GM11168 (cell line): ENCODE measurements at regions not wholly inside any gene's neighbourhood (a gene's known extent, or its start where the extent isn't known, plus 50 kb on each side); places are given as distances from the start of the nearest gene placed in this dataset.

Source experiments
- in situ Hi-C: fragments of 300-500 bp; cut with MboI; formaldehyde crosslinking; loops from one replicate; pipeline ENCODE4 v1.12.0; 2022; ENCODE audit warnings: low sequenced_read_pairs; ENCODE audit not compliant: unreplicated experiment

DNA sequence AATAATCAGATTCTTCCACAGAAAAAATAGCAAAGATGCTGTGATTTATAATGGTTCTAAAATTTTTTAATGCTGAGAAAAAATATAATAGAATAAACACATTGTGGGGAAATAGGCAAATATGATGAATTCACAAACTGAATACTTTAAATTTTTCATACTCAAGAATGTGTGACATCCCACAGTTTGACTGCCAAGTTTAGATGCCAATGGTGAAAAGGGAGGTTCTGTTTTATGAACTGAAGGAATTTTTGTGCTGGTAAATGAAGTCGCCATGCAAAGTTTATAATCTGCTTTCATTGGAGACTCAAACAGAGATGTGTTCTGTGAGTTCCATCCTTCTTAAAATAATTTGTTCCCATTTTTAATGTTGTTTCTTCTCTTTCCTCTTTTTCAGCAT is 367.5 kb upstream of the ADAMTS16 start:
- in situ Hi-C loops: no loop called here

DNA sequence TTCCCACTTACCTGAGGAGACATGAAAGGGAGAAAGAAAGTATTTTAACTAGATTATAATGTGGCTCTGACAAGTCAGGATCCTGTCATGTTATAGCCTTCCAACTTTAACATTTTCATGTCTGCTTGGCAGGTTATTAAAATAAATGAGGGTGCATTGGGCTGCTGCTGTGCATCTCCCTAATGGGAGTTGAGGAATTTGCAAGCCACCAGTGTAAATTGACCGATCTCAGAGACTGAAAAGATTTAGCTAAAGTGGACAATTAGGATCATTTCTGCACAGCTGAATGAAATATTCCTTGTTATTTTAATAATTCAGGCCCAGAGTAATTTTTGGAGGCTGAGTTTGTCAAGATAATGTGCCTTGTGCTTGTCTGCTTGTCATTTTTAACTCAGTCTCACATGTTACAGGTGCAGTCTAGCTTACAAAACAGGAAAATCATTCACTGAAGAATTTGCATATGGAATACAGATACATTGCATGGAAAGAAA is 366.3 kb upstream of the ADAMTS16 start:
- in situ Hi-C loops: no loop called here

DNA sequence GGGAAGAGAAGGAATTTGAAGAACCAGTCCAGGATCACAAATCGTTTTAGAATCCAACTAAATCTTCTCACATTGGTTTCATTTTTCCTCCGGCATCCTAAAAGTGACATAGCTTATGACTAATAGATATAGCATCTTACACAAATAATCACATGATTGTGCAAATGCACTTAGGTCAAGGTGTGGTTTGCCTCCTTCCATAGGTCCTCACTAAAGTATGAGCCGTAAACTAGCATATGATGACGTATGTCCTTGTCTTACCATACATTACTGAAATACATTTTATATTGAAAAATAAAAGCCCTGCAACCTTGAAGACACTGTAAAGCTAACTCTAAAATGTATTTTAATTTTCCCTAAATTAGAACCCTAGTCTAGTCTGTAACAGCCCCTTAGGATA is 362.7 kb upstream of the ADAMTS16 start:
- in situ Hi-C loops: no loop called here

DNA sequence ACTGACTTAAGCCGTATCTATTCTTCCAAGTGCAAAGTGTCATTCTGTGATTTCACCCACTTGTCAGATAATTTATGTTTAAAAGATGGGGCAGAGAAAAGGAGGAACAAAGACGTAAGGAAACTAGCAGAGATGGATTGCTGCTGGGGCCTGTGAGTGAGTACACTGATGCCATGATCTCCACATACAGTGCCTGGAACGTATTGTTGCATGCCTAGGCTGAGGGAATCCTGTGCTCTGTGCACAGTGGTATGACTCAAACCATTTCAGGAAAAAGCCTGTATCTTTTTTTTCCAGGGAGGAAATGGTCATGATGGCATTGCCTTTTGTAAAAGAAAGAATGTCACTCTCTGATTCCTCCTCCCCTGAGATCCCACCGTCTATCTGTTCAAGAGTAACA is 359.5 kb upstream of the ADAMTS16 start:
- in situ Hi-C loops: no loop called here

DNA sequence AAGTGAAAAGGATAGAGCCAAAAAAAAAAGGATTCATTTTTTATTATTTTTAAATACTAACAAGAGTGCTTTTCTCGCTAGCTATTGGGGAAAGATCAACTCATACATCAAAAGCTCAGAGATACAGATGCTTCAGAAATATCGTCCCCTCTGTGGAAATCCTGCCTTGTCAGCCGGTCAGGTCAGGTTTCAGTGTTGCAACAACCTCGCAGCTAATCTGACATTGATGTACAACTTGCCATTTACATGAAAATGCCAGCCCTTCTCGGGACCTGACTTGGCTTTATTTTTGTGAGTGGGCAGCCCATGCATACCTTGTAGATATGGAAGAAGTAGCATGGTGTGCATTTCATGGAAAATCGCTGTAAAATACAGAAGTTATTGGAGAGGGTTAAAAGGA is 358.8 kb upstream of the ADAMTS16 start:
- in situ Hi-C loops: no loop called here

DNA sequence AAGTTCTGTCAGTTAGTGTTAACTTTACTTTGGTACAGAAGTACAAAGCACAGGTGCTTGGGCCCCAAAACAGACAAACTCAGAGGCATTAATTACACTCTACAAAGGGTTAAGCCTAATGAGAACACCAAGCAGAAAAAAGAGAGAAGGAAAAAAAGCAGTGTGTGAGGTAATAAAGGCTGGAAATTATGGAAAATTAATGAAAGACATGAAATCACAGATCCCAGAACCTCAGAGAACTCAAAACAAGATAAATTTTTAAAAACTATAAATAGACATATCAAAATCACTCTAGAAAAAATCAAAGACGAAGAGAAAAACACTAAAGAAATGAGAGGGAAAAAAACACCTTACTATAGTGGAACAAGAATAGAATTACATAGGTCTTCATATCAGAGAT is 354.2 kb upstream of the ADAMTS16 start:
- in situ Hi-C loops: no loop called here

DNA sequence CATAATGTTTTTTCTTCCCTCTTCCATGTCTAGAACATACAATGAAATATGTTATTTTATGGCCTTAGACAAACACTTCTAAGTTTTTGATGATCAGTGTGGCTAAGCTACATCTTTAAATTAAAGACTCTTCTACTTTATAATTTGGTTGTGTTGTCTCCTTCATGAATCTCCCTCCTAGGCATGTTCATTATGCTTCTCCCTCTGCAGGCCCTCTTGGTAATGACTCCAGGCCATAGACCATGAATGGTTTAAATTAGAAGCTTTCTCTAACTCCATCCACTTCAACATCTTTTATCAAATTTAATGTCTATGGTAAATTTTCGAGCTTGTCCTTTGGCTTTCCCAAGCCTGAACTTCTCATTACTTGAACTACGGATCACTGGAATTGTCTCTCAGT is 342.7 kb upstream of the ADAMTS16 start:
- in situ Hi-C loops: no loop called here

DNA sequence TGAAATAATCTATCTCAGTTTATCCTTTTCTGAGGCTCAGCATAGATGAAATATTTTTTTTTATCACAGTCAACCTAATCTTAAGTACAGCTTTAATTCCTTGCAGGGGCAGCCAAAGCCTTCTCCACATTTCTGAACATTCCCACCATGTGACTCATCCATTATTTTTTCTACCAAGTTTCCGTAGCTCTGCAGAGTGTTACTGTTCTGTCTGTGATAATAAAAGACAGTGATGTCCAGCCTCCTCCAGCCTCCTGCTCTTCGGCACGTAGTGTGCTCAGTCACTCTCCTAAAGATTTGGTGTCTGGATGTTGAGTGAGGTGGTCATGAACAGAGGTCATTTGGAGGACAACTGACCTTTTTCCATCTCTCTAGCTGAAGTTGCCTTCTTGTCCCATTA is 338.1 kb upstream of the ADAMTS16 start:
- in situ Hi-C loops: no loop called here

DNA sequence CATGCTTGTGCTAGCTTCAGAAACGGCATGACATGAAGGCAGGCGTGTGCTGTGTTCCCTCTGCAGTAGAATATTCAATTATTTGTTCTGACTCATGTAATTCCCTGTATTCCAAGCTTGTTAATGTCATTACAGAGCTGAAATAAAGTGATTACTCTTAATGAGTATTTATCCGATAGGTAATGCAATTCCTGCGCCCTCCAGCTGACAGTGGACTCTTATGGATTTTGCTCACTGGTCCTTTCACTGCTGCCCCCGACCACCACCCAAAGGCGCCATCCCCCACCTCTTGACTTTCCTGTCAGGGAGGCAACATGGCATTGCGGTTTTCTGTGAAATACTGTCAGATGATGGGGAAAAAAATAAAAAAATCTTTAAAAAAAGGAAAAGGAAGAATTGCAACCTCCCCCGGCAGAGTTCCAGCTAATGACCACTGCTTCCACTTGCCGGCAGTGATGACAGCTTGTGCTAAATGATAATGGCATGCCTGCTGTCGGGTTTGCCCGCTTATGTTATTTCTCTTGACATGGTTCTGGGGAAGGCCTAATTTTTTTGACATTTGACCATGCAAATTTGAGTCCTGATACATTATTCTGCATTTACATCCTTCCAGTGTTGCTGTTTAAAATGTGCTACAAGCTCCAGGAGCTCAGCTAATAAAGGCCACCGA is 335.3 kb upstream of the ADAMTS16 start:
- in situ Hi-C loops: no loop called here

DNA sequence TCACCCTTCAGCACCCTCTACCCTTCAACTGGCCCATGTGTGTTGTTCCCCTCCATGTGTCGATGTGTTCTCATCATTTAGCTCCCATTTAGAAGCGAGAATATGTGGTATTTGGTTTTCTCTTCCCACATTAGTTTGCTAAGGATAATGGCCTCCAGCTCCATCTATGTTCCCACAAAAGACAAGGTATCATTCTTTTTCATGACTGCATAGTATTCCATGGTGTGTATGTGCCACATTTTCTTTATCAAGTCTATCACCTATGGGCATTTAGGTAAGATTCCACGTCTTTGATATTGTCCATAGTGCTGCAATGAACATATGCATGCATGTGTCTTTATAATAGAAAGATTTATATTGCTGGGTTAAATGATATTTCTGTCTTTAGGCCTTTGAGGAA is 325.1 kb upstream of the ADAMTS16 start:
- in situ Hi-C loops: no loop called here

DNA sequence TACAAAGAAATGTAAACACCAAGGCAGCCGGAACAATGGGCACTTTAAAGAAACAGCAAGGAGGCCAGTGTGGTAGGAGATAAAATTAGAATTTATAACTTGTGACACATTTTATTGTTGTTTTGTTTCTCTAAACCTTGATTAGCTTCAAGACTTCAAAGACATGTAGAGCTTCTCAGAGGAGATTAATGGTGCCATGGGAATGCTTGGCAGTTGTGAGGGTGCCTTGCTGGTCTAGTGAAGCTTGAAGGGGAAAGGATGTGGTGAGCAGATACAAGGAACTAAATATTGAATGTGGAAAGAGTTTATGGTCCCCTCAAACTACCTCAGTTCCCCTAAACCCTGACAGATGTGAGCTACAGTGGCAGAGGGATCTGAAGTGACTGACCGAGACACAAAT is 322.4 kb upstream of the ADAMTS16 start:
- in situ Hi-C loops: no loop called here

DNA sequence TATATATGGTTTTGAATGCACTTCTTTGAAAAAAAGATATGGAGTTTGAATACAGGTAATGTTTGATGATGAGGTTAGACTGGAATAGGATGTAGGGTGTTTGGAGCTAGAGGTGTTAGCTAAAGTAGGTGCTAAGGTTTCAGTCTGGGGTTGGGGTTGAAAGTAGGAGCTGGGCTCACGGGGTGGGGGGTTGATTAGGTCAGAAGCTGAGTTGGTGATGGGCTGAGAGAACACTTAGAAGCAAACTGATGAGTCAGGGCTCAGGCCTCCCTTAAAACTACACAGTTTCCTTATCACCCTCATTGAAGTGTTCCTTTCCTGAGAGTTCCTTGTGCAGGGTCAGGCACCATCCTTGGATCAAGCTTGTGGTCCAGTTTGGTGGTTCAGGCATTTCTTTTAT is 308.8 kb upstream of the ADAMTS16 start:
- in situ Hi-C loops: no loop called here

DNA sequence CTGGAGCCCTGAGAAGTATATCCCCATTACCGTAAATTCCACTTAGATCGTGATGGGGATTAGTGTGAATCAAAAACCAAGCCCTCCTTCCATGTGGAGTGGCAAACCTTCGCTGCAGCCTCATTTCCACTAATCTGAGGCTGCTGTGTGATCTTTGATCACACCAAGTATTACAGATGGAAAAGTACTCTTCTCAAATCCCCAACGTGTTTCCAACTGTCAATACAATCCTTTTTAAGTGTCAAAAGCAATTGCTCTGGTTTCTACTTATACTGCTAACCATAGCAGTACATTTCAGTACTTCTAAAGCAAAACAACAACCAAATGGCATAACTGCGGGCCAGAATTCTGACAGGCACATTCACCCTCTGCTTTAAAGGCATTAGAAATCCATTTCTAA is 307.7 kb upstream of the ADAMTS16 start:
- in situ Hi-C loops: no loop called here

DNA sequence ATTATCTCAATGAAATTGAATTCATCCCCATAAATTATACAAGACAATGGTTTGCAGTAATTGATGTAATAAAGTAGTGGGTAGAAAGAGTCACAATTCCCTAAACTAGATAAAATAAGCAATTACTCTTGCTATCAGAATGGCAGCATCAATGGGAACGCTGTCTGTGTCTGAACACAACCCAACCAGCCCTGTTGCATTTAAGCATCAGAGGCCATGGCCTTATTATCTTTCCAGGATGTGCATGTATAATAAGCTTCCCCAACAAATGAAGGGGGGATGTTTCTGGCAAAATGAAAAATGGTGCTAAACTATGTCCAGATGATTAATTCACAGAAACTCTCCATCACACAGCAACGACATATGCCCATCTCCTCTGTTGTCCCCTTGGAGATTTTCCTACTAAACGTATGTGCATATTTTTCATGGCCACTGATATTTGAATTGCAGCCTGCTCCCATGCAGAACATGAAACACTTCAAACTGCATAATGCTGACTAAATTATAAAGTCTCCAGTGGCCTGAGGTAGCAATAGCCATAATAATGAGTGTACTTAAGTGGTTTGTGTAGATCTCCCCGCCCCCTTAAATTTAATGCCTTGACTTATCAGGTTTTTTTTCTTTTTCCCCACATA is 306.9 kb upstream of the ADAMTS16 start:
- in situ Hi-C loops: no loop called here

DNA sequence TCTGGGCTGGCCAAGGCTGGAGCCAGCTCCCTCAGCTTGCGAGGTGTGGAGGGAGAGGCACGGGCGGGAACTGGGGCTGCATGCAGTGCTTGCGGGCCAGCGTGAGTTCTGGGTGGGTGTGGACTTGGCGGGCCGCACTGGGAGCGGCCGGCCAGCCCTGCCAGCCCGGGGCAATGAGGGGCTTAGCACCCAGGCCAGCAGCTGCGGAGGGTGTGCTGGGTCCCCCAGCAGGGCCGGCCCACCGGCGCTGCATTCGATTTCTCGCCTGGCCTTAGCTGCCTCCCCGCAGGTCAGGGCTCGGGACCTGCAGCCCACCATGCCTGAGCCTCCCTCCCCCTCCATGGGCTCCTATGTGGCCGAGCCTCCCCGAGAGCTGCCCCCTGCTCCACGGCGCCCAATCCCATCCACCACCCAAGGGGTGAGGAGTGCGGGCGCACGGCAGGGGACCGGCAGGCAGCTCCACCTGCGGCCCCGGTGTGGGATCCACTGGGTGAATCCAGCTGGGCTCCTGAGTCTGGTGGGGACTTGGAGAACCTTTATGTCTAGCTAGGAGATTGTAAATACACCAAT is 302.6 kb upstream of the ADAMTS16 start:
- in situ Hi-C loops: no loop called here

DNA sequence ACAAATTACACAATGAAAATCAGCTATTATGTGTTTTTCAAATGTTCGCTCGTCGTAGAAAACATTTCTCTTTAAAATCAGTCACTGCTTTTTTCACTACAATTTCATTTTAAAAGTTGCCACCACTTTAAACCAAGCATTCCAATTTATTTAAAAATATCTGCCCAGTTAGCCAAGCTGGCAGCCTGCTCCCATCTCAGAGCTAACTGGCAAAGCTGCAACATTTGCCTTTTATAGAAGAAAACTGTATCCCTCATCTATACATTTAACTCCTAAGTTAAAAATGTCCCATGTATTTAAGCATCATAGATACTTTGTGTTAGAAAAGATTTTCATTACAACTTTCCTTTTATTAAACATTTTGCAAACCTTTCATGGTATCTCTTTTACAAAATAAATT is 294.9 kb upstream of the ADAMTS16 start:
- in situ Hi-C loops: no loop called here

DNA sequence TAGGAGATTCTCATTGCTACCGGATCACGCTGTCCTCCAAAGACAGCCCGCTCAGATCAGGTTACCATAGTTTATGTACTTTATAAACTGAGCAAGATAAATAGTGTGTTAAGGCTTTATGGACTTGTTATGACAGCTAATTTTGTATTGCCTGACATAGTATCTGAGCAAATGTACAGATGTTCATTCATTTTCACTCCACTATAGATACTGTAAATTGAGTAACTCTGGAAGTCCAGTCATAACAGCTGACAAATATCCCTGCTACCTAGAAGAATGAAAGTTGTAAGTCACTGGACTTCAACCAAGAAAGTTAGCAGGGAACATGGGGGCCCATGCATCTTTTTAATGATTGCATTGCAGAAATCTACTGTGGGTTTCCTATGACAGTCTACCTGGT is 292.4 kb upstream of the ADAMTS16 start:
- in situ Hi-C loops: no loop called here

DNA sequence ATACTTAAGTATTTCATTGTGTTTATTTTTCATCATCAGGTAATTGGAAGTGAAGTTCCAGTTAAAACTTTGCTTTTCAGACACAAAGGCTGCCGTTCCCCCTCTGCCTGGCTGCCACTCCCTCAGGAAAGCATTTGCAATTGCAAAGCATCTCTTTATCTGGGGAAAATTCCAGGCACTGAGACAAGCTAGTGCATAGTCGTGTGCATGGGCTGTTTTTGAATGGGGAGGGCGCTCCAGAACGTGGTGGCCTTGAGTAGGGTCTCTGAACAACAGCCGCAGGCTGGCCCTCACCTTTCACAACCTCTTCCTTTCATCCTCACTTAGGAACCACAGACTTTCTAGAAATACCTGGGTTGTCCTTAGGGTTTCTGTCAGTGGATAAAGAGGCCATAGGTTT is 285.1 kb upstream of the ADAMTS16 start:
- in situ Hi-C loops: no loop called here

DNA sequence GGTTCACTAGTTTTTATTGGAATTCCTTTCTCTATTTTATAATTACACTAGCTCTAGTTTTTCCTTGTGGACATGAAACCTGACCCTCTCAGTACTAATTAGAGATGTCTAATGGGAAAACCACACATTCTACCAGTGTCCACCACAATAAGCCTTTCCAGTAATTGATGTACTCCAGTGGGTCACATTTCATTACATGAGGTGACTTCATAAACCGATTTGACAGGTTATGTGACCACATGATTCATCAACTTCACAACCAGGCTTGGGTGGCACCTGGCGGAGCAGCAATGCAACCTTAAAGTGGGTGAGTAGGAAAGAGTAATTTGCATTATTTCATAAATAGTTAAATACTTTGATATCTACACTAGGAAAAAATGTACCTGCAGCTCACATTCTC is 284.2 kb upstream of the ADAMTS16 start:
- in situ Hi-C loops: no loop called here

DNA sequence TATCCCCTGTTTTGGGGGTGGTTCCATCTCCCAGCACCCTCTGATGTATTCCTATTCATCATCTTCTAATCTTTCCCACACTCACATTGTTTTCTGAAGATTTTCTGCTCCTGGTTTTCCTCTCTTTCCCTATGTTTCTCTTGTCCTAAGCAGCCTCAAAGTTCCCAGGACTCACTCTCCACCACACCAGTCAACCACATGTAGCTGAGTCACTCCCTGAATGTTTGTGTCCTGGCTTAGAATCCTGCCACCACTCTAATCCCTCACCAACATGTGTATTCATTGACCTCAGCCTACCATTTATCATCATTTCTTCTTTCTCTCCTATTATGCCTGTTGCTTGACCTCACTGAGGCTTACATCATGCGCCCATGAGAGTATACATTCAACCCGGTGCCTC is 282.4 kb upstream of the ADAMTS16 start:
- in situ Hi-C loops: no loop called here

DNA sequence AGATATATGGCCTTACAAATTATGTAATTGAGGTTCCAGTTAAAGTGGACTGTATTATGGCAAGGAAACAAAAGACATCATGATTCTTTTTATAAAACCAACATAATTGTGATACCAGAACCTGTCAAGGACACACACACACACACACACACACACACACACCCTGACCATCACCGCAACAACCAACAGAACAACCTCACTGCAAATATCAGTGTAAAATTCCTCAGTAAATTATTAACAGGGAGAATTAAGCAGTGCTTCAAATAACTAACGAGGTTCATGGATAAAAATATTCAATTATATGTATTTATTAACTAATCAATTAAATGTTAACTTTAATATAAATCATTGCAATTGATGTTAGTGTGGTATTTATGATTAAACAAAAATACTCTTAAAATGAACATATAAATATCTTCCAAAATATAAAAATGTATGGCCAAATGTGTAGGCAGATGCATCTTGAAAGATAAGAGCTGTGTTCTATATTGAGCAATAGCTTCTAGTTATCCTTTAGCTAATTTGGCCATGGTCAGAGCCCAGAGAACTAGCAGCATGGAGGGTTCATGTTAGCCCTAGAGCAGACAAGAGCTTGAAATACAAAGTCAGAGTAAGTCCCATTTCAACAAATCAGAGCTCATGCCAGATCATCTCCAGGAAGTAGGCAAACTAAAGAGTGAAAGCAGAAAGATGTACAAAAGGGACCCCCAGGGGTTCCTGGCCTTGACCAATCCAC is 280.5 kb upstream of the ADAMTS16 start:
- in situ Hi-C loops: no loop called here
